GM18520 (cell line): ENCODE measurements at regions not wholly inside any gene's neighbourhood (a gene's known extent, or its start where the extent isn't known, plus 50 kb on each side); places are given as distances from the start of the nearest gene placed in this dataset.

Source experiments
- ATAC-seq: cut with Tn5 transposase; IDR thresholded peaks from one replicate; pipeline ENCODE4 v1.9.1; 2021; ENCODE audit not compliant: unreplicated experiment

DNA sequence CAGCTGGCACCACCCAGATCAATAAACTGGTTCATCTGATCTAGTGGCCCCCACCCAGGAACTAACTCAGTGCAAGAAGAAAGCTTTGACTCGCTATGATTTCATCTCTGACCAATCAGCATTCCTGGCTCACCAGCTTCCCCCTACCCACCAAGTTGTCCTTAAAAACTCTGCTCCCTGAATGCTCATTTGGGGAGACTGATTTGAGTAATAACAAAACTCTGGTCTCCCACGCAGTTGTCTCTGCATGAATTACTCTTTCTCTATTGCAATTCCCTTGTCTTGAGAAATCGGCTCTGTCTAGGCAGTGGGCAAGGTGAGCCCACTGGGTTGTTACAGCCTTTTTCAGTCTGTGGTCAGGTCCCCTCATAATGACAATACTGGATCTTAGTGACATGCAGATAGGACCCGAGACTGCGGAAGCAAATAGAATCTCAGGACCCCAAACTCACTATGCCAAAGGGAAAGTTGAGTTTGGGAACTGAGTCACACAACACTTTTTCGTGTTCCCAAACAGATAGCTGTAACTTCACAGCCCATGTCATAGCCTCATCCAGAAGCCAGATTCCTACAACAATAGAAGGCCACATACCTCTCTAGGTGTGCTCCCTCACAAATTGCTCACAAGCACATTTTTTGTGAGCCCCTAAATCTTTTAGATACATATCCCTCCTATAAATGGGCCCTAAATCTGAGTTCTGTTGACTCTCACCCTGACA lies 175.2 kb upstream of the RAI14 start:
- ATAC-seq: no peak

DNA sequence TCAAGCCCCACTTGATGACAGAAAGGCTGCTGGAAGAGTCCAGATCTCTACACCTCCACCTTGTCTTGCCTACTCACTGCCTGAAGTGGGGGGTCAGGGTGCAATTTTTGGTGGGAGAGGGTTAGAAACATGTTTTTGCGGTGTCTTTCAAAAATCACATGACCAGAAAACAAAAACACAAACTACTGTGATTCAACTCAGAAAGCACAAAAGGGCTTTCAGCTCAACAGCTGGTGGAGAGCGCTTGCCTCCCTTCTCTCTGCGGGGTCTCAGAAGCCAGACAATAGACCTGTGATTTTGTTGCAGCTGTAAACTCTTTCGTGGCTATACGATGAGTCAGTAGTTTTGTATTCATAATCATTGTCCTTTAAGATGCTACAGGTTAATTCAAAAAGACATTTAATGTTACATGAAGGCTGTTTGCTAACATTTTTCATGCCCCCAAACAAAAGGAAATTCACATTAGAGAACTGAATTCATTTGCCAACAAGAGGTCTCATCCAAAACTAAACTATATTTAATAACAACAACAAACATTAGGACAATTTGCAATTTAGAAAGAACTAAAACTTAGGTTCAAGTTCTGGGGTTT lies 172.6 kb upstream of the RAI14 start:
- no peak for ATAC-seq

DNA sequence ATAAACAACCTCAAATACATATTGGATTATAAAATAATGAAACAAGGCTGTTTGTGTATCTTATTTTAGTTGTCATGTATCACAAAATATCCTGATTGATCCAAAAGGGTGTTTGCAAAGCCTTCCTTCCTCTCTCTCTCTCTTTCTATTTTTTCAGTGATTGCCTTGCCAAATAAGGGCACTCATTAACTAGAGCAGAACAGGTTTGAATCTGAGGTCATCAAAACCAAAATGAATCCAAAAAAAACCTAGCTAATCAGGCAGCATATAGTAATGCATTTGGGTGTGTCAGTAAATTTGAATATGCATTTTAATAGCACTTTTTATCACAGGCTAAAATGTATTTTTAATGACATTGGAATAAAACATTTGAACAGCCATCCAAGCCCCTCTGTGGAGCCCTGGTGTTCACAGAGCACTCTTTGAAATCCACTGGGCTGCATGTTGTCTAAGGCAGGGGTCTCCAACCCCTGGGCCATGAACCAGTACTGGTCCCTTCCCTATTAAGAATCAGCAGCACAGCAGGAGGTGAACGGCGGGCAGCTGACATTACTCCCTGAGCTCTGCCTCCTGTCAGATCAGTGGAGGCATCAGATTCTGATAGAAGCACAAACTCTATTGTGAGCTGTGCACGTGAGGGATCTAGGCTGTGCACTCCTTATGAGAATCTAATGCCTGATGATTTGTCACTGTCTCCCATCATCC lies 171.8 kb upstream of the RAI14 start:
- no peak for ATAC-seq

DNA sequence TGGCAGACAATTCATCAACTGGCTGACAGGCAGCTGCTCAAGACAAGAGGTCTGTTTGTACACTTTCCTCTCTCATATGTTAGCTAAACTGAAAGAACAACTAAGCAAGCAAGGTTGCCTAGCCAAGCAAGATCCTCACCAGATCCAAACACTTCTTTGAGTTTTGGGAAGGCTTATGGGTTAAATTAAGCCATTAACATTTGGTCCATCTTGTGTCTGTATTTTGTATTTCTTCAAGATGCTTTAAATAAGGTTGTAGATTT lies 170.4 kb upstream of the RAI14 start:
- no peak for ATAC-seq

DNA sequence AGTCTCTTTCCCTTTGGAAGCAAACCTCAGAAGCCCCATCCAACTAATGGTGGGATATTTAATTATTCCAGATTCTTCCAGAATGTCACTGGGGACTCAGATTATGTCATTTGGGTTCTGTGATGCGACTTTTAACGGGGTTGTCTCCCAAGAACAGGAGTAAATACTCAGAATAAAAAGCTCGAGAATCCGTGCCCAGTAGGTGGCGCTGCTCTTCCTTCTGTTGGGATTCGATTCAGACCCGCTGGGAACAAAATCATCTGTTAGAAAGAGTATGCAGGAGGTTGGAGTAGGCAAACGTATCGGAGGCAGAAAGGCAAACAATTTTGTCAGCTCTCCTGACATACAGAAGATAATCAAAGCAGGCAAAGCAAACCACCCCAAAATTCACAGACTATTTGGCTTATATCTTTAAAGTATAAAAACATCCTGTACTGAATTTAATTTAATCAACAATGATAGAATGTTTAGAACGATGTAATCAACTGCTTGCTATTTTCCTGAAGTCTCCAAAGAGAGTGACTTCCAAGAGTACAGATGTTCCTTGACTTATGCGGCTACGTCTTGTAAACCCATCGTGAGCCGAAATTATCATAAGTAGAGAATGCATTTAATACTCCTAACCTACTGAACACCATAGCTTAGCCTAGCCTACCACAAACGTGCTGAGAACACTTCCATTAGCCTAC lies 169.8 kb upstream of the RAI14 start:
- no peak for ATAC-seq

DNA sequence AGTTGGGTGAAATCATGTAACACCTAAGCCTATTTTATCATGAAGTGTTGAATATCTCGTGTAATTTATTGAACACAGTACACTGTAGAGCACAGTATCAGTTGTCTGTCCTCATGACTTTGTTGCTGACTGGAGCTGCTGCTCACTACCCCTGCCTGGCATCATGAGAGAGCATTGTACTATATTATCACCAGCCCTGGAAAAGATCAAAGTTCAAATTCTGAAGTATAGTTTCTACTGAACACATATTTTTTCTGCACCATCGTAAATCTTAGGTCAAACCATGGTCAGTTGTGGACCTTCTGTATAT lies 169.3 kb upstream of the RAI14 start:
- no peak for ATAC-seq

DNA sequence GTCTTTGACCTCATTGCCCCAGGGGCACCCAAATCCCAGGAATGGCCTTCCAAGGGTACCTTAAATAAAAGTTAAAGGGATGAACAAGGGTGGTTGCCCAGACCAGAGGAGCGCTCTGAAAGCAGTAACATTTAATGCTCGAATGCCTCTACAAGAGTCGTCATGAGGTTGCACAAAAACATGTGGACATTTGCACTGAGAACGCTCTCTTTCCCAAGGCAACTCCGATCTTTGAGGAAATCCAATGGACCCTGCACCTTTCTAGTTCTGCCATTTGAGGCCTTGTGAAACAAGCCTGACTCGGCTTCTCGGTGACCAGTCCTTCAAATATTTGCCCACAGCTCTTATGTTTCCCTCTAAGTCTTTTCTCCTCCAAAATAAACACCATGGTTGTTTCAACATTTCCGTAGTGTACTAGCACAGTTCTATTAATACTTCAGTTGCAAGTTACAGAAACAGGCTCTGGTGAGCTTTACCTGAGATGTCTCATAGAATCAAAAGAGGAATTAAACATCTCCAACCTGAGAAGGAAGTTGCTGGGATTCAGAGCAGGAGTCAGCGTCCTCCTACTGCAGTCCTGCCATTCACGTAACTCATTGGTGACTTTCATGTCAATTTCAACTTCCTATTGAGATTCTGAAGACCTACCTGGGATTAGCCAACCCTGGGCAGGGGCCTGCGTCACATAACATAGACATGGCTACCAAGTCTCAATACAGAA lies 168.8 kb upstream of the RAI14 start:
- no peak for ATAC-seq

DNA sequence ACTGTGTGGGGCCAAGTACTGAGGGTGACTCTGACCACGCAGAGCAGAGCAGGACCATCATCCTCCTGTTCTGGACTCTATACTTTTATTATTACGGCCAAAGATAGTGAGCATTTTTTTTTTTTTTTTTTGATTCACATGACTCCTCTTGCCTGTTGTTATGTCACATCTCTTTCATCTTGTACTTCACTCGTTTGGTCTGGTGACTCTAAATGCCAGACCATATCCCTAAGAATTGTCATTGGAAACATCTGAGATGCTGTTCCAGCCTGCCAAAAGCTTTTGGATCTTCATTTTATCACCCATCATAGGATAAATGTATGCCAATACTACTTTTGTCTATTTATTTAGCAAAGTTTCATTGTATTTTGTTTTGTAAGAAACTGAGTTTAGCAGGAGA lies 168.2 kb upstream of the RAI14 start:
- ATAC-seq: no peak

DNA sequence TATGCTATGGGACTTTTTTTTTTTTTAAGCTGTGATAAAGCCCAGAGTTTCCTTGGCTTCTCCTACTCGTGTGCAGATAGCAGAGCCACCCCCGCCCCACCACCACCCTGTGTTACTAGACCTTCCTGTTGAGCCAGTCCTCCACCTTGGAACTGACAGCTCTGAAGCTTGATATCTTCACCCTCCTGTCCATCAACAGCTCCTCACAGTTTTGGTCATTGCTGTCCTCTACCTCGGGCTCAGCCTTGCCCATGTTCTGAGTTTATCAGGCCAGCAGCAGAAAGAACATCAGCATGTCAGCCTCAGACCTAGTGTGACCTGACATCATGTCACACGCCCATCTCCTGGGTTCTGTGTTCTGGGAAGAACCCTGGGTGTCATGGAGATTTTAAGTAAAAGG lies 167.1 kb upstream of the RAI14 start:
- ATAC-seq: no peak

DNA sequence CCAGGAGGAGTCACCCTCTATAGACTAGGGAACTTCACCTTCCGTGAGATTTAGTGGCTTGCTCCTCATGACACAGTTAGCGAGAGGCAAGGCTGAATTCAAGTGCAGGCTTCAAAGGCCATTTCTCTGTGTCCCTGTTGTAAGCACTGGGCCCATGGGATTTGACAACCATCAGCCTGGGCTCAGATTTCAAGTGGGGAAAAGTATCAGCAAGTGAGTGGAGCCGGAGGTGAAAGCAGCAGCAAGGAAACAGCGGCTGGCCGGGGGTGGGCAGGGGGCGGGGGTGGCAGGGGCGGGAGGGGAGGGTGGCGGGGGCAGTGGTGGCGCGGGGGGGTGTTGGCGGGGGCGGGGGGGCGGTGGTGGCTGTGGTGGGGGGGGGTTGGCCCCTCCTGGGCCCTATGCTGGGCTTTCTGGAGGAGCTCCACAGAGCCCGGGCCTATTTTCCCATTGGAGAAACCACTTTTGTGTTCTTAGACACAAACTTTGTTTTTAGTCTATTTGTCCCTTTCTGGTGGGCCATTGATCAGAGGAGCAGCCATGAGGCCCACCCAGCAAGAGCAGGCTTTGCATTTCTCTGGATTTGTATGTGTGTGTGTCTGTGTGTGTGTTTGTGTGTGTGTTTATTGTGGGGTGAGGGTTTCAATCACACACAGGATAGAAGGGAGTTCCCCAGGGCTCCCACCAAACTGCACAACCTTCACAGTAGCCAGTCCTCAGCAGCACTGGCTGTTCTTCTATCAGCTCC lies 165.4 kb upstream of the RAI14 start:
- ATAC-seq: no peak

DNA sequence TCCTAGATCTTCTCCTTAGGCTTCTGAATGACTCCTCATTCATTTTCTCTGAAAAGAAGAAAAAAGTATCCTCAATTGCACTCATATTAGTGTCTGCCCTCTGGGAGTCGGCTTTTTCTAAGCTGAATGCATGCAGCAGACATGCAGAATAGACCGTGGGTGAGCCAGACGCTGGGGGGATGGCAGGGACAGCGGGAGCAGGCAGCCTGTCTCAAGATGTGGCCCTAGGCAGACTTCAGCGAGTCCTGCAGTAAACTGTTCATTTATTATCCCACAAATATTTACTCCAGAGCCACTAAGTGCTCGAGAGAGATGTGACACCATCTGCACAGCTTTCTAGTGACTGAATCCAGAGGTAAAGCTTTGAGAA lies 164.9 kb upstream of the RAI14 start:
- no peak for ATAC-seq

DNA sequence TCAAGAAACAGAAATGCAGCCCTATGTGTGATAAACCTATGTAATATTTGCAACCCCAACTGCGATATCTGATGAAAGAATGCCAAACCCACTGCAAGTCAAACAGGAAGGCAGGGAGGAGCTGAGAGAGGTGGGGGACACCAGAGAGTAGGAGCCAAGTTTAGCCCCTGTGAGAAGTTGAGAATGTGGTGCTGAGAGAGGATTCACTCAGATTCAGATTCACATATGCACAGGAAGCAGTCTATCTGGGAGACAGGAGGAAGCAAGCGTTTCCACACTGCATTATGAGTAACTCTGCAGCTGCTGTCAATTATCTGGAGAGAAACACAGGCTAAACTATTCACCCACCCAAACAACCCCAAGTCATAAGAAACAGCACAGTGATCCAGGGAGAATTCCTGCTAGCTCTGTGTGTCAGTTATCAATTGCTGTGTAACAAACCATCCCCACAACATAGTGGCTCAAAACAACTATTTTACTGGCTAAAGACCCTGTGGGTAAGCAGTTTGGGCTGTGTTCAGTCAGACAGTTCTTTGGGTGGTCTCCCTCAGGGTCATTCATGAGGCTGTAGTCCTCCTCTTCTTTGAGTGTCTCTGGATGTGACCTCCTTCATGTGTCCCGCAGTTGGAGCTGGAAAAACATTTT lies 161.9 kb upstream of the RAI14 start:
- no peak for ATAC-seq

DNA sequence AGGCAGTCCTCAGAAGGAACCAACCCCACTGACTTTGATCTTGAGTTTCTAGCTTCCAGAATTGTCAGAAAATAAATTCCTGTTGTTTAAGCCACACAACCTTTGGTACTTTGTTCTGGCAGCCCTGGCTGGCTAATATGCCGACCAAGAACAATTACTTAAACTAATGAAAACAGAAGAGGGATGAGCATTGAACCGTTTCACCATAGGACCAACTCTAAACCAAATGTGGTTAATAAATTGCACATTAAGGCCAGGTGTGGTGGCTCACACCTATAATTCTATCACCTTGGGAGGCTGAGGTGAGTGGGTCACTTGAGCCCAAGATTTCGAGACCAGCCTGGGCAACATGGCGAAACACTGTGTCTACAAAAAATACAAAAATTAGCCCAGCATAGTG lies 160.9 kb upstream of the RAI14 start:
- no peak for ATAC-seq

DNA sequence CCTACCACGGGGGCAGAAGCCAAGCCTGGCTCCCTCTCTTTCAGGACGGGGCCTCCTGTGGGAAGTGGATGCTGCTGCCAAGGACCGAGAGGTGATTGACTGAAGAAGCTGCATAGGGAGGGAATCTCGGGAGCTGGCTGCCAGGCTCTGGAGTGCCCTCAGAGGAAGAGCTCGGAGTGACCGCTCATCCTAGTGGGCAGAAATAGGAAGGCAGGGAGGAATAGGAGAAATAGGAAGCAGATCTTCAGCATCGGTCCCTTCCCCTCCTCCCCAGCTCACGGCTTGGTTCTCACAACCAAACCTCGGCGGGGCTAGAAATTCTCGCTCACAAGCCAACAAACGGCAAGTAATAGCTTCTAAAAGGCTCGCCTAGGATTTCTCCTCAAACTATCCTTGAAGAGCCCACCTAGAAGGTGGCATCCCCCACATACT lies 159.9 kb upstream of the RAI14 start:
- no peak for ATAC-seq

DNA sequence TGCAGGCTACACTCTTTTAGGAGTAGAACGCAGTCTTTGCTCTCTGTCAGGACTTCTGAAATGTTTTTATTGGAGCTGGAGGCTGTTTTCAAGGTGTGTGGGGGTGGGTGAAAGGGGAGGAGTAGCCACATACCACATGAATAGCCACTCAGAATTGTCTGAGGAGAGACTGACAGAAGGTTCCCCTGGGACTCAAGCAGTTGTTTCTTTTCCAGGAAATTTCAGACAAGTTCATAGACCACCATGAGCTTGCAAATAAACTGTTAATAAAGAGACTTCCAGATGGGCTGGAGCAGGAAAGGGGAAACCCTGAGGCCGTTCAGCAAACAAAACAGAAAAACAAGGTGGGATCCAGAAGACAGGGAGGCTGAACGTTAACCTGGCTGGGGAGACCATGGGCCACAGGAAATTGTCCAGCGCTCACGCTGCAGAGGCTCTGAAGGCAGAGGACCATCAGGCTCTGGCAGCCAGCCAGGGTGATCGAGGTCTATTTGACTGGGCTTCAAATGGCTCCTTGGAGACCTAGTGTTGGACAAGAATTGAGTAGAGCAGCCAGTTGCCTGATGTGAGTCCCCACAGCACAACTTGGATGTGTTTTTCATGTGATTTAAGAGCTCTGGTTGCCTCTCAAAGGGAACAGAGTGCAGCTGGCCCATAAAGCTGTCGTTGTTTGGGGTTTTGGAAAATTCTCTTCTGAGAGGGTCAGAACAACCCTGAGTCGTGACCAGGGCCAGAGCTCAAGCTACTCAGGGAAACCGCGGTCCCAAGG lies 159.2 kb upstream of the RAI14 start:
- no peak for ATAC-seq

DNA sequence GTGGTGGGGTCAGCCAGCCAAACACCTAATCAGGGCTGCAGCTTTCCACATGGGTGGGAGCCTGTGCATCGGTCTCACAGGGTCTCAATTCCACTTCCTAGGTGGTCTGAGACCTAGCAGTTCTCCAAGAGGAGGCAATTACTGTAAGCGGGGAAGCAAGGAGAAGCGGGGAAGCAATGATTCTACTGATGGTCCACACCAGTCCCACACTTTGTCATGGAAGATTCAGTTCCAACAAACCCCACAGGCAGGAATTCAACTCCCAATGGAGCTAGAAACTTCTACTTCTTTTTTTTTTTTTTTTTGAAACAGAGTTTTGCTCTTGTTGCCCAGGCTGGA lies 158.7 kb upstream of the RAI14 start:
- no peak for ATAC-seq

DNA sequence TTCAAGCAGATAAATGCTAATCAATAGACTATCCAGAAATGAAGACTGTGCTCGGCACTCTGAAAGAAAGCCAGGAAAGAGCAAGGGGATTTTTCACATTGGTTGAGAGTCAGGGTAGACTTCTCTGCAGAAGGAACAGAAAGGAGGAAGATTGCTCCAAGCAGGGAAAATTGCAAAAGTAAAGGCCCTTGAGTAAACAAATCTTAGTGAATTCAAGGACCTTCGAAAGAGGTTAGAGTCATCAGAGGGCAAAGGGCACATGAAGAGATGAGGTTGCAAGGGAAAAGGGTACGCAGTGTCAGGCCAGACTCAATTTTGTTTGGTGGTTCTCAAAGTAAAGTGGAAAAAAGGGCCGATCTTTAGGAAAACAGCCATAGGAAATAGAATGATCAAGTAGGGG lies 157.6 kb upstream of the RAI14 start:
- no peak for ATAC-seq

DNA sequence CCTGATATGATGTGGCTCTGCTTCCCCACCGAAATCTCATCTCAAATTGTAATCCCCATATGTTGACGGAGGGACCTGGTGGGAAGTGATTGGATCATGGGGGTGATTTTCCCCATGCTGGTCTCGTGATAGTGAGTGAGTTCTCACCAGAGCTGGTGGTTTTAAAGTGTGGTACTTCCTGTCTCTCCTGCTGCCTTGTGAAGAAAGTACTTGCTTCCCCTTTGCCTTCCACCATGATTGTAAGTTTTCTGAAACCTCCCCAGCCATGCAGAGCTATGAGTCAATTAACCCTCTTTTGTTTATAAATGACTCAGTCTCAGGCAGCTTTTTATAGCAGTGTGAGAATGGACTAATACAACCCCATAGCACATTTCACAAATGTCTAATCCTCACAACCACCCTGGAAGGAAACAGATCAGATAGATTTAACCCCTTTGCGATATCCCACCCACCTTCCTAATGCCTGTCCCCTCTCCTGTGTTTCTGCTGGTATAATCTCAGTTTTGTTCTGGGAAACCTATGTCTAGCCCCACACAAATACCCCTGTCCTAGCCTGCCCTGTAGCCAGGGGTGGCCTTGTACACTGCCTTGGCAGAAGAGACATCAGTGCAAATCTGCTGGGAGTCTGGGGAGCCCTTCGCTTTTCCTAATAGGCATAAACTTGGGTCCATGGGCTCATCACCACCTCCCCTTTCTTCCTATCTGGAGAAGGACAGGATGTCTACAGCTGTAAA lies 157.0 kb upstream of the RAI14 start:
- peak; percentile 95 for ATAC-seq

DNA sequence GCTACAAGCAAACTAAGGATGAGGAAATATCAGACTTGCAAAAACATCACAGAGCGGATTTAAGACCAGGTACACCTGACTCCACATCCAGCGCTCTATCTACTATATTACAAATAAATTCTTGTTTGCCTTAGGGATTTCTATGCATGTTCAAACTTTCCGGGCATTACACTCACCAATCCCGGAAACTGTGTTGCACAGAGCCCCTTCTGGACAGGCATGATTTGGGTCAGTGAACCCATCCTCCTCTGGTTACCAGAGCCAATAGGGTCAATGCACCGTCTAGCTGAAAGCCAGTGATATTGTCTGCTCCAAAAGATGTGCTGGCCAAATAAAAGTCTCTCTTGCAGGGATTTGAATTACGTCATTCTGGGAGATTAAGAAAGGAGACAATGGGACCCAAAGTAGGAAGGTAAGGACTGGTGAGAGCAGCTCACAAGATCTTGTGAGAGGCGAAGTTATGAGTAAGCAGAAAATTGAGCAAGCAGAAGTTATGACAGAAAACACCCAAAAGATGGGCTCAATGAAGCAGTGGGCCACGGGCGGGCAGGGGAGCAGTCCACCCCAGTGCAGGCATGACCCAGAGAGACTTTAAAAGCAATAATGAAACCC lies 155.8 kb upstream of the RAI14 start:
- no peak for ATAC-seq
